Peyer's patch (tissue), 4 donors: ENCODE measurements at regions not wholly inside any gene's neighbourhood (a gene's known extent, or its start where the extent isn't known, plus 50 kb on each side); places are given as distances from the start of the nearest gene placed in this dataset.

Experiments used
- DNase-seq, 3 donors: peaks; one replicate each; pipeline ENCODE4 v3.0.0-alpha.2; 2017 to 2019
- H3K27ac ChIP-seq, 4 donors: fragments of 200-600 bp; sonication (generic); one replicate each; pipeline ENCODE4 v1.5.1; 2016 to 2019
- H3K27me3 ChIP-seq, 2 donors: fragments of 200-600 bp; sonication (generic); one replicate each; pipeline ENCODE4 v1.5.1; 2019
- H3K36me3 ChIP-seq, 3 donors: fragments of 200-600 bp; sonication (generic); one replicate each; pipeline ENCODE4 v1.5.1; 2016 to 2019
- H3K4me1 ChIP-seq, 4 donors: fragments of 200-600 bp; sonication (generic); one replicate each; pipeline ENCODE4 v1.5.1; 2016 to 2019
- H3K4me3 ChIP-seq, 4 donors: fragments of 200-600 bp; sonication (generic); 1 replicate in 3 of 4; 2 replicates in 1 of 4; pipeline ENCODE4 v1.5.1; 2016 to 2019; ENCODE audit warnings: mild to moderate bottlenecking in 1 of 4
- H3K9me3 ChIP-seq, 4 donors: fragments of 200-600 bp; sonication (generic); one replicate each; pipeline ENCODE4 v1.5.1; 2016 to 2019; ENCODE audit warnings: mild to moderate bottlenecking in 1 of 4
- POLR2A ChIP-seq, 2 donors: fragments of 450-650 bp; IDR thresholded peaks; one replicate each; pipeline ENCODE4 v1.5.1; 2017; ENCODE audit warnings: antibody characterized with exemption in 2 of 2, mild to moderate bottlenecking in 2 of 2, moderate library complexity in 2 of 2
- TF ChIP-seq, protein P1 (sequence below), 6 experiments: fragments of 450-650 bp in 4 of 6; fragments of 200-600 bp in 2 of 6; sonication (generic) in 1 of 6; IDR thresholded peaks; one replicate each; pipeline ENCODE4 v1.5.1; 2017 to 2019; ENCODE audit warnings: antibody characterized with exemption in 6 of 6, mild to moderate bottlenecking in 3 of 6, moderate library complexity in 1 of 6

- DNase-seq, result no peak
- no peaks in the 10 kb centered on the region for H3K27me3 ChIP-seq
- no peaks in the 10 kb centered on the region for H3K9me3 ChIP-seq
- H3K4me3 ChIP-seq, result no peak overlapping the region
- no peaks in the 10 kb centered on the region for H3K36me3 ChIP-seq
- no peaks in the 10 kb centered on the region for H3K4me1 ChIP-seq
- TF ChIP-seq, protein P1, sequence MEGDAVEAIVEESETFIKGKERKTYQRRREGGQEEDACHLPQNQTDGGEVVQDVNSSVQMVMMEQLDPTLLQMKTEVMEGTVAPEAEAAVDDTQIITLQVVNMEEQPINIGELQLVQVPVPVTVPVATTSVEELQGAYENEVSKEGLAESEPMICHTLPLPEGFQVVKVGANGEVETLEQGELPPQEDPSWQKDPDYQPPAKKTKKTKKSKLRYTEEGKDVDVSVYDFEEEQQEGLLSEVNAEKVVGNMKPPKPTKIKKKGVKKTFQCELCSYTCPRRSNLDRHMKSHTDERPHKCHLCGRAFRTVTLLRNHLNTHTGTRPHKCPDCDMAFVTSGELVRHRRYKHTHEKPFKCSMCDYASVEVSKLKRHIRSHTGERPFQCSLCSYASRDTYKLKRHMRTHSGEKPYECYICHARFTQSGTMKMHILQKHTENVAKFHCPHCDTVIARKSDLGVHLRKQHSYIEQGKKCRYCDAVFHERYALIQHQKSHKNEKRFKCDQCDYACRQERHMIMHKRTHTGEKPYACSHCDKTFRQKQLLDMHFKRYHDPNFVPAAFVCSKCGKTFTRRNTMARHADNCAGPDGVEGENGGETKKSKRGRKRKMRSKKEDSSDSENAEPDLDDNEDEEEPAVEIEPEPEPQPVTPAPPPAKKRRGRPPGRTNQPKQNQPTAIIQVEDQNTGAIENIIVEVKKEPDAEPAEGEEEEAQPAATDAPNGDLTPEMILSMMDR (IDR thresholded peaks at IDR 0.05), result no peak
- TF ChIP-seq POLR2A (IDR thresholded peaks at IDR 0.05), result no peak
- H3K27ac ChIP-seq, result no peak overlapping the region
Measured at GRCh38 chr22:48154169-48154942, 1391.9 kb downstream of the TBC1D22A start.

DNA sequence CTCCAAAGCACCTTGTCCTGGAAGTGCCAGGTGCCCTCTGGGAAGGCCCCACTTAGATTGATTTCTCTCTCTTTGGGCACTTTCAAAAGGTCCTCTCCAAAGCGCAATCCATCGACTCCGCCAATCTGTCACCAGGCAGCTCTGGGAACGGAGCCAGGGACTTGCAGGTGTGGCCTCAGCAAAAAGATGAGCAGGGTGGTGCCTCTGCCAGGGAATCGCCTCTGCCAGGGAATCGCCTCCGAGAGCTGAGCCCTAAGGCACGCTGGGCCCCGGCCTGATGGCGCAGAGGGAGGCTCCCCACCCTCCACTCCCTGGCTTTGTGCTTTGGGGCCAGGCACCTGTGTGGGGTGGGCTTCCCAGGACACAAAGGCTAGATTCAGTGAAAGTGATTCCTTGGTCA is 1391.3 kb downstream of the TBC1D22A start:
- Histone ChIP-seq H3K4me1 (no peaks in the 10 kb centered on the region), H3K36me3 (no peaks in the 10 kb centered on the region), H3K4me3 (no peak overlapping the region), H3K9me3 (no peaks in the 10 kb centered on the region), H3K27ac (no peak overlapping the region), H3K27me3 (no peaks in the 10 kb centered on the region)
- TF ChIP-seq, protein P1 (IDR thresholded peaks at IDR 0.05), result no peak
- no peak for TF ChIP-seq POLR2A (IDR thresholded peaks at IDR 0.05)
- DNase-seq, result peak in 1 of 3 donors; percentile 48

GRCh38 chr22:48152916-48153315 is 1390.5 kb downstream of the TBC1D22A start:
- Histone ChIP-seq H3K27ac (no peak overlapping the region), H3K4me3 (no peak overlapping the region), H3K36me3 (no peaks in the 10 kb centered on the region), H3K27me3 (no peaks in the 10 kb centered on the region), H3K9me3 (no peaks in the 10 kb centered on the region), H3K4me1 (no peaks in the 10 kb centered on the region)
- TF ChIP-seq, protein P1 (IDR thresholded peaks at IDR 0.05), result no peak
- TF ChIP-seq POLR2A (IDR thresholded peaks at IDR 0.05), result no peak
- no peak for DNase-seq

GRCh38 chr22:48152164-48152775 is 1389.8 kb downstream of the TBC1D22A start:
- H3K36me3 ChIP-seq, result no peaks in the 10 kb centered on the region
- no peaks in the 10 kb centered on the region for H3K4me1 ChIP-seq
- no peak overlapping the region for H3K4me3 ChIP-seq
- TF ChIP-seq, protein P1 (IDR thresholded peaks at IDR 0.05), result no peak
- TF ChIP-seq POLR2A (IDR thresholded peaks at IDR 0.05), result no peak
- H3K27ac ChIP-seq, result no peak overlapping the region
- DNase-seq, result no peak
- no peaks in the 10 kb centered on the region for H3K27me3 ChIP-seq
- no peaks in the 10 kb centered on the region for H3K9me3 ChIP-seq

- H3K4me1 ChIP-seq, result no peaks in the 10 kb centered on the region
- H3K4me3 ChIP-seq, result no peak overlapping the region
- H3K36me3 ChIP-seq, result no peaks in the 10 kb centered on the region
- DNase-seq, result no peak
- no peaks in the 10 kb centered on the region for H3K27me3 ChIP-seq
- H3K9me3 ChIP-seq, result no peaks in the 10 kb centered on the region
- no peak for TF ChIP-seq POLR2A (IDR thresholded peaks at IDR 0.05)
- TF ChIP-seq, protein P1 (IDR thresholded peaks at IDR 0.05), result no peak
- H3K27ac ChIP-seq, result no peak overlapping the region
Measured at GRCh38 chr22:48151641-48152040, 1389.2 kb downstream of the TBC1D22A start.
